SK-N-SH (cell line): ENCODE measurements at regions not wholly inside any gene's neighbourhood (a gene's known extent, or its start where the extent isn't known, plus 50 kb on each side); places are given as distances from the start of the nearest gene placed in this dataset.

Source experiments
- CTCF ChIA-PET: fragments of 300-600, 350-600 bp; formaldehyde crosslinking; extraction: SDS; loops from one replicate; lab custom pipeline; 2021; lab: Yijun Ruan, JAX
- POLR2A ChIA-PET: fragments of 350-600 bp; sonication (Branson Sonifier 250); formaldehyde crosslinking; extraction: SDS; loops from one replicate; lab custom pipeline; 2020; ENCODE audit warnings: antibody characterized with exemption, inconsistent platforms; lab: Yijun Ruan, JAX
- DNase-seq: peaks from one replicate; pipeline ENCODE4 v3.0.0; 2012
- H2AFZ ChIP-seq: fragments of 200-600 bp; sonication (generic); 2 replicates; pipeline ENCODE4 v1.8.1; 2016; ENCODE audit warnings: antibody characterized with exemption, mild to moderate bottlenecking, low read depth
- H3F3A ChIP-seq: fragments of 200-600 bp; sonication (generic); replicated peaks from 2 replicates; pipeline ENCODE3; 2016; ENCODE audit warnings: antibody characterized with exemption, mild to moderate bottlenecking; ENCODE audit not compliant: insufficient read depth
- H3K27ac ChIP-seq, 2 experiments: fragments of 200-500 bp in 1 of 2; fragments of 200-600 bp in 1 of 2; sonication (Bioruptor generic) in 1 of 2; sonication (generic), shearing (Covaris generic) in 1 of 2; 2 replicates each; pipeline versions ENCODE4 v1.5.1 to v1.6.1; 2014 to 2016; ENCODE audit warnings: low read depth in 2 of 2, inconsistent platforms in 1 of 2, low read length in 1 of 2, mild to moderate bottlenecking in 1 of 2, mixed read lengths in 1 of 2
- H3K27me3 ChIP-seq: fragments of 200-600 bp; sonication (generic), shearing (Covaris generic); 2 replicates; pipeline ENCODE4 v1.6.1; 2016; ENCODE audit warnings: mixed run types; ENCODE audit not compliant: insufficient read depth
- H3K36me3 ChIP-seq, 2 experiments: fragments of 200-500 bp in 1 of 2; fragments of 200-600 bp in 1 of 2; sonication (Bioruptor generic) in 1 of 2; sonication (generic) in 1 of 2; replicated peaks in 1 of 2; 2 replicates each; pipeline versions ENCODE3 to v1.5.1; 2014 to 2016; ENCODE audit warnings: low read length in 1 of 2, mild to moderate bottlenecking in 1 of 2; ENCODE audit not compliant: insufficient read depth in 2 of 2, control insufficient read depth in 1 of 2
- H3K4me1 ChIP-seq, 2 experiments: fragments of 200-500 bp in 1 of 2; fragments of 200-600 bp in 1 of 2; sonication (Bioruptor generic) in 1 of 2; sonication (generic), shearing (Covaris generic) in 1 of 2; 2 replicates each; pipeline versions ENCODE4 v1.5.1 to v1.6.1; 2014 to 2016; ENCODE audit warnings: low read depth in 1 of 2, low read length in 1 of 2, mixed run types in 1 of 2; ENCODE audit not compliant: insufficient read depth in 2 of 2, control insufficient read depth in 1 of 2
- H3K4me2 ChIP-seq: fragments of 200-600 bp; sonication (generic), shearing (Covaris generic); 2 replicates; pipeline ENCODE4 v1.6.1; 2017; ENCODE audit warnings: mixed run types
- H3K4me3 ChIP-seq, 2 experiments: fragments of 200-500 bp in 1 of 2; fragments of 200-600 bp in 1 of 2; sonication (Bioruptor generic) in 1 of 2; sonication (generic), shearing (Covaris generic) in 1 of 2; 2 replicates each; pipeline versions ENCODE4 v1.5.1 to v1.8.1; 2014 to 2016; ENCODE audit warnings: low read depth in 2 of 2, inconsistent platforms in 1 of 2, low read length in 1 of 2, mild to moderate bottlenecking in 1 of 2, mixed read lengths in 1 of 2, moderate library complexity in 1 of 2
- H3K79me2 ChIP-seq: fragments of 200-600 bp; sonication (generic); 2 replicates; pipeline ENCODE4 v1.8.1; 2017; ENCODE audit warnings: mild to moderate bottlenecking; ENCODE audit not compliant: insufficient read depth
- H3K9ac ChIP-seq: fragments of 200-600 bp; sonication (generic); 2 replicates; pipeline ENCODE4 v1.6.1; 2017; ENCODE audit warnings: mixed run types
- H3K9me2 ChIP-seq: fragments of 200-600 bp; sonication (generic); 2 replicates; pipeline ENCODE4 v1.6.1; 2017; ENCODE audit warnings: mixed run types
- H3K9me3 ChIP-seq: fragments of 200-600 bp; sonication (generic); 2 replicates; pipeline ENCODE4 v1.6.1; 2017; ENCODE audit warnings: mixed run types, mild to moderate bottlenecking, moderate library complexity
- H4K20me1 ChIP-seq: fragments of 200-600 bp; sonication (generic); 2 replicates; pipeline ENCODE4 v1.6.1; 2017; ENCODE audit warnings: mild to moderate bottlenecking, mixed run types; ENCODE audit not compliant: insufficient read depth
- CHD2 ChIP-seq: fragments of 150-350 bp; IDR thresholded peaks from 2 replicates; pipeline ENCODE4 v1.6.1; 2018; ENCODE audit warnings: low read length; ENCODE audit not compliant: partially characterized antibody
- ELF1 ChIP-seq: IDR thresholded peaks from 2 replicates; pipeline ENCODE4 v1.4.0; 2012
- EZH2phosphoT487 ChIP-seq: fragments of 200-600 bp; sonication (generic); IDR thresholded peaks from 2 replicates; pipeline ENCODE4 v1.6.1; 2017; ENCODE audit warnings: low read depth, mixed run types, mild to moderate bottlenecking, antibody characterized with exemption, moderate library complexity, borderline replicate concordance
- FOSL2 ChIP-seq: IDR thresholded peaks from 2 replicates; pipeline ENCODE4 v1.4.0; 2012; ENCODE audit warnings: low read depth, mild to moderate bottlenecking, moderate library complexity, borderline replicate concordance
- GATA2 ChIP-seq: sonication (generic); formaldehyde crosslinking; IDR thresholded peaks from 2 replicates; pipeline ENCODE4 v1.5.0; 2020; ENCODE audit warnings: mild to moderate bottlenecking, missing genetic modification reagents
- IRF3 ChIP-seq: fragments of 150-350 bp; IDR thresholded peaks from 2 replicates; pipeline ENCODE4 v1.6.1; 2016; ENCODE audit warnings: mild to moderate bottlenecking, low read depth, low read length
- JUND ChIP-seq: IDR thresholded peaks from 2 replicates; pipeline ENCODE4 v1.4.0; 2012
- MEF2A ChIP-seq: IDR thresholded peaks from 2 replicates; pipeline ENCODE4 v1.4.0; 2012; ENCODE audit warnings: low read depth, borderline replicate concordance
- MXI1 ChIP-seq: IDR thresholded peaks from 2 replicates; pipeline ENCODE4 v1.6.1; 2012; ENCODE audit warnings: mild to moderate bottlenecking, low read depth, low read length, improper control_type of control experiment
- PBX3 ChIP-seq: IDR thresholded peaks from 2 replicates; pipeline ENCODE4; 2012
- RAD21 ChIP-seq: IDR thresholded peaks from 2 replicates; pipeline ENCODE4 v1.6.1; 2012; ENCODE audit warnings: mild to moderate bottlenecking, low read length
- RCOR1 ChIP-seq: fragments of 150-350 bp; IDR thresholded peaks from 2 replicates; pipeline ENCODE4 v1.6.1; 2017; ENCODE audit warnings: antibody characterized with exemption, low read length
- RFX5 ChIP-seq: IDR thresholded peaks from 2 replicates; pipeline ENCODE4 v1.6.1; 2012; ENCODE audit warnings: mild to moderate bottlenecking, improper control_type of control experiment, low read length
- SIN3A ChIP-seq: IDR thresholded peaks from 2 replicates; pipeline ENCODE4 v1.6.1; 2012; ENCODE audit warnings: low read depth, mild to moderate bottlenecking, low read length, moderate library complexity, borderline replicate concordance
- SMC3 ChIP-seq: IDR thresholded peaks from 2 replicates; pipeline ENCODE4 v1.6.1; 2012; ENCODE audit warnings: low read depth, low read length, improper control_type of control experiment
- TEAD4 ChIP-seq: IDR thresholded peaks from 2 replicates; pipeline ENCODE4 v1.4.0; 2012; ENCODE audit warnings: mild to moderate bottlenecking, borderline replicate concordance; ENCODE audit not compliant: insufficient read depth
- USF2 ChIP-seq: fragments of 150-350 bp; IDR thresholded peaks from 2 replicates; pipeline ENCODE4 v1.6.1; 2017; ENCODE audit warnings: antibody characterized with exemption, low read length, low read depth, borderline replicate concordance
- YY1 ChIP-seq: IDR thresholded peaks from 2 replicates; pipeline ENCODE4 v1.4.0; 2012; ENCODE audit warnings: low read depth, mild to moderate bottlenecking
- ZBTB33 ChIP-seq: IDR thresholded peaks from 2 replicates; pipeline ENCODE4 v1.4.0; 2012; ENCODE audit warnings: low read depth, borderline replicate concordance
- WGBS: methylation state at CpG from one replicate; pipeline ENCODE4 v1.1.6; 2017; ENCODE audit warnings: low lambda C conversion rate; 5-methylcytosine and 5-hydroxymethylcytosine counted together

- no peak for TF ChIP-seq PBX3
- TF ChIP-seq ELF1 = no peak
- TF ChIP-seq JUND = no peak
- no peak for TF ChIP-seq RCOR1
- TF ChIP-seq CHD2 = no peak
These were observed 237.5 kb downstream of the ACTR3 start (continued) for GRCh38 chr2:114127372-114127771.

- H3K79me2 ChIP-seq = no peaks in the 10 kb centered on the region
- H3K27ac ChIP-seq = no peak overlapping the region
- ChIA-PET CTCF (no interaction called here), POLR2A (no interaction called here)
- no peak for DNase-seq
- WGBS = 55% methylated on average over 3 of the region's 3 CpGs
- H3K36me3 ChIP-seq = no peaks in the 10 kb centered on the region
- no peak overlapping the region for H3K4me2 ChIP-seq
- H3K27me3 ChIP-seq = no peaks in the 10 kb centered on the region
- no peak overlapping the region for H2AFZ ChIP-seq
- no peaks in the 10 kb centered on the region for H4K20me1 ChIP-seq
- H3K4me1 ChIP-seq = no peaks in the 10 kb centered on the region
- no peak overlapping the region for H3K9ac ChIP-seq
- no peaks in the 10 kb centered on the region for H3F3A ChIP-seq
- no peaks in the 10 kb centered on the region for H3K9me3 ChIP-seq
- TF ChIP-seq FOSL2 = no peak
- no peak for TF ChIP-seq SIN3A
- no peak for TF ChIP-seq GATA2 (CRISPR knock-in tag)
- no peak for TF ChIP-seq USF2
- TF ChIP-seq PBX3 = no peak
- TF ChIP-seq CHD2 = no peak
- no peak for TF ChIP-seq YY1
- no peak for TF ChIP-seq MEF2A
- no peak for TF ChIP-seq SMC3
- no peak for TF ChIP-seq ELF1
- no peak for TF ChIP-seq RFX5
- TF ChIP-seq TEAD4 = no peak
- no peak for TF ChIP-seq EZH2phosphoT487
- no peak for TF ChIP-seq RAD21
- no peak for TF ChIP-seq MXI1
- TF ChIP-seq IRF3 = no peak
- TF ChIP-seq ZBTB33 = no peak
- no peak for TF ChIP-seq JUND
- H3K9me2 ChIP-seq = no peaks in the 10 kb centered on the region
- no peak overlapping the region for H3K4me3 ChIP-seq
These were observed 238.4 kb downstream of the ACTR3 start for GRCh38 chr2:114128263-114128662.
